Sigmoid colon (tissue), 4 donors: ENCODE measurements at regions not wholly inside any gene's neighbourhood (a gene's known extent, or its start where the extent isn't known, plus 50 kb on each side); places are given as distances from the start of the nearest gene placed in this dataset.

Experiments used
- EP300 ChIP-seq, 4 donors: sonication (generic); formaldehyde crosslinking; IDR thresholded peaks; one replicate each; pipeline ENCODE4 v1.6.1; 2017; ENCODE audit warnings: antibody characterized with exemption in 4 of 4
- POLR2A ChIP-seq, 2 donors: fragments of 450-650 bp; IDR thresholded peaks; one replicate each; pipeline ENCODE4 v1.6.1; 2016; ENCODE audit warnings: antibody characterized with exemption in 2 of 2, mild to moderate bottlenecking in 2 of 2, moderate library complexity in 2 of 2
- TF ChIP-seq, protein P1 (sequence below), 4 experiments: fragments of 450-650 bp in 3 of 4; fragments of 200-600 bp in 1 of 4; IDR thresholded peaks; one replicate each; pipeline ENCODE4 v1.5.1; 2016 to 2019; ENCODE audit warnings: antibody characterized with exemption in 4 of 4, mild to moderate bottlenecking in 3 of 4, moderate library complexity in 2 of 4

DNA sequence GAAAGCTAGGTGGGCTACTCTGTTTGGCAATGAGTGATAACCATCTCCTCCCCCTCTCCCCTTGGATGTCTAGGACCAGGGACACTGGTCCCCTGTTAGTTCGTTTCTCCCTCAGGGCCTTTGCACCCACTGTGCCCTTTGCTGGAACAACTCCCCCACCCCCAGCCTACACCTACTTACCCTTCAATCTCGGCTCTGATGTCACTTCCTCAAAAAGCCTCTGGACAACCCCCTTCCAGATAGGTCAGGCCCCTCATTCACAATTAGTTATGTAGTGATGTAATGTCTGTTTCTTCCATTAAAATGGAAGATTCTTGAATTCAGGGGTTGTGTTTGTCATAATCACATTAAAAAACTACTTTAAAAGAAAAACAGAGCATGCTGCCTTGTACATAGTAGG lies 152.9 kb downstream of the SNX10 start:
- TF ChIP-seq, protein P1, sequence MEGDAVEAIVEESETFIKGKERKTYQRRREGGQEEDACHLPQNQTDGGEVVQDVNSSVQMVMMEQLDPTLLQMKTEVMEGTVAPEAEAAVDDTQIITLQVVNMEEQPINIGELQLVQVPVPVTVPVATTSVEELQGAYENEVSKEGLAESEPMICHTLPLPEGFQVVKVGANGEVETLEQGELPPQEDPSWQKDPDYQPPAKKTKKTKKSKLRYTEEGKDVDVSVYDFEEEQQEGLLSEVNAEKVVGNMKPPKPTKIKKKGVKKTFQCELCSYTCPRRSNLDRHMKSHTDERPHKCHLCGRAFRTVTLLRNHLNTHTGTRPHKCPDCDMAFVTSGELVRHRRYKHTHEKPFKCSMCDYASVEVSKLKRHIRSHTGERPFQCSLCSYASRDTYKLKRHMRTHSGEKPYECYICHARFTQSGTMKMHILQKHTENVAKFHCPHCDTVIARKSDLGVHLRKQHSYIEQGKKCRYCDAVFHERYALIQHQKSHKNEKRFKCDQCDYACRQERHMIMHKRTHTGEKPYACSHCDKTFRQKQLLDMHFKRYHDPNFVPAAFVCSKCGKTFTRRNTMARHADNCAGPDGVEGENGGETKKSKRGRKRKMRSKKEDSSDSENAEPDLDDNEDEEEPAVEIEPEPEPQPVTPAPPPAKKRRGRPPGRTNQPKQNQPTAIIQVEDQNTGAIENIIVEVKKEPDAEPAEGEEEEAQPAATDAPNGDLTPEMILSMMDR (IDR thresholded peaks at IDR 0.05) = no peak
- TF ChIP-seq POLR2A (IDR thresholded peaks at IDR 0.05) (no peak), EP300 (IDR thresholded peaks at IDR 0.05) (no peak)
